GM21447 (cell line): ENCODE measurements at regions not wholly inside any gene's neighbourhood (a gene's known extent, or its start where the extent isn't known, plus 50 kb on each side); places are given as distances from the start of the nearest gene placed in this dataset.
"Not testable (repeated sequence)": the region's sequence is repeated elsewhere in the genome, so short reads cannot be mapped to it uniquely, and the experiment has no call there.

Experiments used
- ATAC-seq: cut with Tn5 transposase; IDR thresholded peaks from one replicate; pipeline ENCODE4 v1.9.1; 2021; ENCODE audit not compliant: unreplicated experiment

DNA sequence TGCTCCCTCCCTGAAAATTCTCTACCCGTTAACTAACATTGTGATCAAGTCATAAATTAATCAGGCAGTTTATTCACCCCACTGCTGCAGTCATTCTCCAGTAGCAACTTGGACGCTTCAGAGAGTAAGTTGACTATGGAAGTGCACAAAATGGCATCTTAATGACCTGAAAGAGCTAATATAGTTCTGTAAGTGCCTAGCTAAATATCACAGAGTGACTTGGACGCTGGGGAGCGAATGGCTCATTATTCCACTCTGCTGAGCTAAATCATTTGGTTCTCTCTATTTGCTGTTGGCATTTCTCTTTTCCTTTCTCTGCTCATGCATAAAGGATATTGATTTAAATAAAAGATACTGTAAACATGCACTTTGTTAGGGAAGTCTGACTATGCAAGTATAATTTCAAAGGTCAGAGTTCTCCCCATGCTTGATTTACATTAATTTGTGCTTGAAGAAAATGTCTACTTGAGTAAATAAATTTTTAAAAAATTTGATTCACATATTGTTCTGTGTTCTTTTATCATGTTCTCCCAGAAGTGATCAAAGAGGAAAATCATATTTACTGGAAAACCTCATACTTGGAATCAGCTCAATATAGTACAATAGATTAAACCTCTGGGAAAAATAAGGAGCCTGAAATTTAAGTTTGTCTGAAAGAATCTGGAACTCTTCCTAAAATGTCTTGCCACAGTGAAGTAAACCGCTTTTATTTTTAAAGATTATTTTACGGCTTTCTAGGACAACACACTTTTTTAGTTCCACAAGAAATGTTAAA lies 169.5 kb upstream of the HAPLN1 start:
- no peak for ATAC-seq

DNA sequence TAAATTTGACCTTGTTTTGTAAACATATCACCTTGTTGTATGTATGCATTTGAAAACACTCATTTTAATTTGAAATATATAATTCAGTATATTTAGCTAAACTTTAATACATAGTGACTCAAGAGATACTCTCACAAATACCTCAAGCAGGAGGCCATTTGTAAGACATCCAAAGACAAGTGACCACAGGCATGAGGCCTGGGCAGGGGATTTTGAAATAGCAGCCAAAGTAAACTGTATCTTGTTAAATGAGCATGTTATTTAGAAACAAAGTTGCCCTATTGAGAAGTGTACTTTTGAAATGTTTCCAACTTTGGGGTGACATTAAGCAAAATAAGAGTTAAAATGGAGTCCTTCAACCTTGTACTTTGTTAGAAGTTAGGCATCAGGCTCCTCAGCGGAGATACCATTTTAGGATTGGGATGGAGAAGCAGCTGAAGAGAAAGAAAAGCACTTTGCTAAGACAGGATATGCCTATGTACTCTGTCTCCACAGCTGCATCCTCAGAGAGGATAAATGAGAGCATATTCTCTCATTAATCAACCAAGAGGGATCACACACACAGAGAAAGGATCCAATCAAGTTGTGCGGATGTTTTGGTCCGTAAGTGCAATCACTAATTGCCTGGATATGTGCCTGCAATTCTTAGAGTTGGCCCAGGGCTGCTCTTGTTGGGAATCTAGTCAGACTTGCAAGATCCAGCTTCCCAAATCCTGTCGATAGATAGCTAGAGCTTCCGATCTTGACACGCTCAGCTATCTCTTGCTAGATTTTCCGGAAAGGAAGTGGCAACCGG lies 157.5 kb upstream of the HAPLN1 start:
- no peak for ATAC-seq

DNA sequence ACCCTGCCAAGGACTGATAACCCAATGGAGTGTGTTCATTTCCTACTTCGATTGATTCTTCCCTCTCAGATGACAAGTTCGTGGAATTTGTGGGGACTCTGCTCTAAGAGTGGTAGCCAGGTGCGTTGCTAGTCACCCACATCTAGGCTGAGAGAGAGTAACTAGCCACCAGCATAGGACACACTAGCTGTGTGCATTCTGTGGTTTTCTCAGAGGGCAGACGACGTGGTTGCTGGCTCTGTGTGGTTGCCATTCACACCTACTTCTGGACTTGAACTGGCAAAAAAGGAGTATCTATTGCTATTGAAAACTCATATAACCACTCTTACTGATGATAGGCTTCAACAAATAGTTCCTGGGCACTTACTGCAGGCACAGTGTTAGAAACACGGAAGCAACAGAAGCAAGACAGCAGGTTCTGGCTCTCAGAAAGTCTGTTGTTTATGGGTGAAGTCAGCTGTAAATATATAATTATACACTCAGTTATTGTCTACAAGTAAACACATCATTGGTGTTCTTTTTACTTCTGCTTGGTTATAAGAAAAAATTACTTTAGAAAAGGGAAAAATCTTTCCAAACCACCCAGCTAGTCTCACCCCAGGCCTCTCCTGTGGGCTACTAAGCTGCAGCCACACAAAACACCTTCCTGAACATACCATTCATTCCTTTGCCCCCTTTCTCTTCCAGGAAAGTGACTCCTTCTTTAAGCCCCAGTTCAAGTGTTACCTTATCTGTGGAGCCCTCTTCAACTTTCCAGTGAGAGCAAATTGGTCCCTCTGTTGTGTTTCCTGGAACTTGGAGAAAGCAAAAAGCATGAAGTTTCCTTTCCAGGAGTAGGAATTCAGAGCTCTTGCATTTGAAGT lies 151.1 kb upstream of the HAPLN1 start:
- ATAC-seq = no peak

DNA sequence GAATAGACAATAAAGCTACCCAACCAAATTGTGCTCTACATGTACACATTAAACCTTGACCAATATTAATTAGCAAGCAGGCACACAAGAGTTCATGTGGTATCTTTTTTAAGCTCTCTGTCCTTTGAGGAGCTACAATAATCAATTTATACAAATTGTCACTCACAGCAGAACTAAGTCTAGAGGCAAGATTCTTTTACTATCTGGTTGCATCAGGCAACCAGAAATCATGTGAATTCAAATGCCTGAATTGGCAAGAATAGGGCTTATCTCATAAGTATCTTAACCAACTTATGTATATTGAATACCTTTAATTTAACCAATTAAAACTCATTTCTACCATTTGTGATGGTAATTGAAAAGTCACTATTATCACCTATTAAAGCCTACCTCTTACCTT lies 145.5 kb upstream of the HAPLN1 start:
- no peak for ATAC-seq

DNA sequence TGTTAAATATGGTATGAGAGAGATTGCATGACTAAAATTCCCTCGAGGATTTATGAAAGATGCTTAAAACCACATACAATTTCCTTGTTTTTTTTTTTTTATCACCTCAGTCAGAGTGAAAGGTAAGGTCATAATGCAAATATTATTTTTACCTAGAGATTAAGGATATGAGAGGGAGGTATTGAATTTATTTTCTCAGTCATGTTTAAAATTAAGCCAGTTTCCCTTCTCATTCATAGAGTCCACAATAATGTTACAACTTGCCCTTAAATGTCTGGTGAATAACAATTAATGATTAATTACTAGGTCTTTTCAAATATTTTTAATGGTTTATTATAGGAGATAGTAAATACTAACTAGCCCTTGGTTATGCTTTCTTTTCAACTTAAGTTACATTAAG lies 144.9 kb upstream of the HAPLN1 start:
- no peak for ATAC-seq

DNA sequence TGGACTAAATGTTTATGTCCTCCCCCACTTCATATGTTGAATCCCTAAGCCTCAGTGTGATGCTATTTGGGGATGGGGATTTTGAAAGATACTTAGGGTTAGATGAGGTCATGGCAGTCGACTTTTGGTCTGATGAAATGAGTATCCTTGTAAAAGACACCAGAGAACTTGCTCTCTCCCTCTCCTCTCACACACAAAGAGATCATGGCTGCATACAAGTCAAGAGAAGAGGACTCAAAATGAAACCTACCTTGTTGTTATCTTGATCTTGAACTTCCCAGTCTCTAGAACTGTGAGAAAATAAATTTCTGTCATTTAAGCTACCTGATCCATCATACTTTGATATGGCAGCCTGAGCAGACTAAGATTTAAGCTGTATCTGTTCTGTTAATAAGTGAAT lies 144.0 kb upstream of the HAPLN1 start:
- no peak for ATAC-seq

DNA sequence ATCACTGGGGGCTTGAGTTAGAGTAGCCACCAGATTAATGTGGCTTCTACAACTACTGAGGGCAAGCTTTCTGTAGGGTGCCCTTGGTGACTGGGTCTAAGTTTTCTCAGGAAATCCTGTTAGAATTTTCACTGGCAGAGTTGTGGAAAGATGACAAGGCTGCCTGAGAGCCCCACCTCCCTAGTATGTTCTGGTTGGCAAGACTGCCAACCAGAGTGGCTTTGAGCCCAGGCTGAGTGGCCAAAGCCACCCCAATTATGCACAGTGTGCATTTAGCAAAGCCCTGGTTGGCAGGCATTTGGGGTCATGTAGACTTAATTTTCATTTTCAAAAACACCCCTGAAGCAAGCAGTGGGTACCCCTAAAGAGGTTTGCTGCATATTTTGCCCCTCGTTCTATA lies 136.7 kb upstream of the HAPLN1 start:
- no peak for ATAC-seq

DNA sequence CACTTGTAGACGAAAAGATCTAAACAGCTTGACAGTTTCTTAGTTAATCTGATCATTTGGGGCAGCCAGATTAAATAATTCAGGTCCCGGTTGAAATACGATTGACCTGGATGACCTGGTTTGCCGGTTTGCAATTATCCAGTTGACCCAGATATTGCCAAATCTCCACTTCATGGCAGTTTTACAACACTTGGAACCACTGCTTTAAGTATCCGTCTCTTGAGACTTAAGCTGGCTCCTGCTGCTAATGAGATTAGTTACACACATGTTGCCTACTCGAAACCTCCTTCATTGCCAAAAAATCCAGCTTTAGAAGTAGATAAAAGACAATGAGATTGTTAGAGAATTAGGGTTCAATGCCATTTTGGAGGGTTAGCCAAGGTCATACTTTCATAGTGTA lies 136.2 kb upstream of the HAPLN1 start:
- no peak for ATAC-seq

DNA sequence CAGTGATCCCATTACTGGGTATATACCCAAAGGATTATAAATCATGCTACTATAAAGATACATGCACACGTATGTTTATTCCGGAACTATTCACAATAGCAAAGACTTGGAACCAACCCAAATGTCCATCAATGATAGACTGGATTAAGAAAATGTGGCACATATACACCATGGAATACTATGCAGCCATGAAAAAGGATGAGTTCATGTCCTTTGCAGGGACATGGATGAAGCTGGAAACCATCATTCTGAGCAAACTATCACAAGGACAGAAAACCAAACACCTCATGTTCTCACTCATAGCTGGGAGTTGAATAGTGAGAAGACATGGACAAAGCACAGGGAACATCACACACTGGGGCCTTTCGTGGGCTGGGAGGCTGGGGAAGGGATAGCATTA lies 129.8 kb upstream of the HAPLN1 start:
- ATAC-seq = not testable (repeated sequence)

DNA sequence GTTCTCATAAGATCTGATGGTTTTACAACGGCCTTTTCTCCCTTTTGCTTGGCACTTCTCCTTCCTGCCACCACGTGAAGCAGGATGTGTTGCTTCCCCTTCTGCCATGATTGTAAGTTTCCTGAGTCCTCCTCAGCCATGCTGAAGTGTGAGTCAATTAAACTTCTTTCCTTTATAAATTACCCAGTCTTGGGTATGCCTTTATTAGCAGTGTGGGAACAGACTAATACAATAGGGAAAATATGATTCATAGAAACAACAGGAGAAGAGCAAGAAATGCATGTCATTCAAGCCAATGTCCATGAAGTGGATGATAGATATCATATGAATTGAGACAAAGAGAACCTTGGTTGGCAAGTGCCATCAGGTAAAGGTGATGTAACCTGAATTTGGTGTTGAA lies 128.3 kb upstream of the HAPLN1 start:
- no peak for ATAC-seq

DNA sequence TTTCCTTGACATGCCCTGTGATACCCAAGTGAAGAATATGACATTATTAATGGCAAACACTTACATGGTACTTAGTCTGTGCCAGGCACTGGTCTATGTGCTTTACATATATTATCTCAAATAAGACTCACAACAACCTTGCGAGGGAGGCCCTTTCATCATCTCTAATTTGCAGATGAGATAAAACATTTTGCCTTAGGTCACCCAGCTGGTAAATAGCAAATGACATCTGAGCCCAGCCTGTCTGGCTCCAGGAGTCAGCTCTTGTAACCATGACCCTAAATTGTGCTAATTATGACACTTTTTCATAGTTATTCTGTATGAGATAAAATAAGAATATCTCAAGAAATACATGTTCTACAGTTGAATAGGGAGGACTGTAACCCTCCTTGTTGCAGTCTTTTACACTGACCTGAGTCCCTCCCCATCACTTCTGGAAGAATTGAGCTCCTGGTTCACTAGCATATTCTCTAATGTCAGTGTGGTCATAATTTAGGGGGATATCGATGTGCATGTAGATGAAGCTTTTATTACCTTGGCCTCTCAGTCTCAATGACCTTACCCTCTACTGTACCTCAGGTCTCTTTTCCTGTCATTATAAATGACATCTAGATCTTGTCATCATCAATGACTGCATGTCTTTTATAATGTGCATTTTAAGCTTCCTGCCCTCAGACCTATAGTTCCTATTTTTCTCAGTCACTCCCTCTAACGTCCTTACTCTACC lies 126.1 kb upstream of the HAPLN1 start:
- ATAC-seq = no peak

DNA sequence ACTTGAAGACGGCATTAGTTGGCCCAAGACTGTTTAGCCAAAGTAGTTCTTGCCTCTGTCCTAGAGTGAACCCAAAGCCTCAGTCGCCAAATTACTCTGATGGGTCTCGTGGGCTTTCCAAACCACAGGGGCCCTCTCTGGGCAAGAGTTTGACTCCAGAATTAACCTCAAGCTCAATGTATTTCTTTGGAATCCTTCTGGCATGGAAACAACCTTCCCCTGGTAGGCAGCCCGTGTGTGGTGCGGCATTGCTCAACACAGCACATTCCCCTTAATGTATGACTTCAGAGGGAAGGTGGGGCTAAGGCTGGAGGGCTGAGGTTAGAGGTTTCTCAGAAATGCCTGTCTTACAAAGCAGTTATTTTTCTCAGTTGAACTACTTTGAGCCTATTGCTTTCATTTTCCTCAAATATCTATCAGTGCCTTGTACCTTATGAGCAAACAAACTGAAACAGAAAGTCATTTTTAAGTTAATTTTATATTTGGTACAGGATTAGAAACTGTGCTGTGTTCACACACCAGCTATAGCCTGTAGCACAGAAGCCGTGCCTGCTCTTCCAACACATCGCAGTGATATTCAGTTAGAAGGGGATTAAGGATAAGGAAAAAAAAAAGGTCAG lies 123.9 kb upstream of the HAPLN1 start:
- ATAC-seq = peak; percentile 95

DNA sequence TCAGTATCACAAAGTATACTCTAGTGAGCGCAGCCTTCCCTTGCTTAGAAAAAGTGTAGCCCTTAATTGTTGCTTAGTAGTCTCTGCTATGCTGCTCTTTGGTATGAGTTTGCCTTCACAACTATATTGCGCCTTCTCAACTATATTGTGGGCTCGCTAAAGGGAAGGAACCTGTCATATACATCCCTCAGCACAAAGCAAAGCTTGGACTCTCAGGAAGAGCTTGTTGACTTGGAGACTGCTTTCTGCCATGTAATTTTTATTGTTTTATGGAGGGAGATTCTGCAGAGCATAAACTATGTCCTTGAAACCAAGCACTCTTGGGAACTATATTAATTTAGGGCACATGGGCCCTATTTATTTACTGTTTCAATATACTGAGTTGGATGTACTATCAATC lies 119.1 kb upstream of the HAPLN1 start:
- ATAC-seq = no peak

DNA sequence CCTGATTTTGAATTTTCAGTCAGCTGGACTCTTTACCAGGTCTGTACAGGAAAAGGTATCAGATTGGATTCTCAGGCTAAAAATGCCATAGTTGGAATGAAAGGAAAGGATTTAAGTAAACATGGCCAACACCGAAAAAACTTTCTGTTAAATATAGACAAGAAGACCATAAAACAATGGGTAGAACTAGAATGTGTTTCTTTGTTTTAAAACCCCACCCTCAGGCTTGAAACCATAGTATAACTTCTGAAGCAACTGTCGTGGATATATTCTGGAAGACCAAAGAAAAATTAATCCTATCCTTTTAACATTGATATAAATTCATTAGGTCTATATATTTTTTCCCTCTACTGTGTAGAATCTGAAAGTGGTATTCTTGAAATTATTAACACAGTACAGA lies 118.6 kb upstream of the HAPLN1 start:
- no peak for ATAC-seq

DNA sequence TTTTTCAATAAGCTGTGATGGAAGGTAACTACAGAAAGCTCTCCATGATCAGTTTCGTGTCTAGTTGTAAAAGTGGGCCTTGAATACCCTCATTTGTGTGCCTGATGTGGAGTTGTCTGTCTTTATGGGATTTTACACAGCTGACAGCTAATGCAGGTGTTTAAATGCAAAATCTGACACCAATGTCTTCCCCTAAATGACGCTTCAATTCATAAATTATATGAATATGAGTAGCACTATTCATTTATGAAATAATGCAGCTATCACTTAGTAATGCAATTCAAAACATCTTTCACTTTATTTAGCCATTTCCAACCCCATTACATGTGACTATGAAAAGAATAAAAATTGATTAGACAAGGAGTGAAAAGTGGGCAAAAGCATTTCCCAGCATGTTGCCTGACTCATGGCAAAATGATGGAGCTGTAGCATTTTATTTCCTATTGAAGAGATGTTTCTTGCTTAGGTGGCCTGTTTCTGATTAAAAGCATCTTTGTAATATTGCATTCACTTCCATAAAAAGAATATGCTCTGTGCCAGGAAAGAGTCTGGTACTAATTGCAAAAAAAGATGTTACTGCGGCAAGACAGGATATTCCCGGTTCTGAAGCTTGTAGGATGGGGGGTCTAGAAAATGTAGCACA lies 116.7 kb upstream of the HAPLN1 start:
- no peak for ATAC-seq

DNA sequence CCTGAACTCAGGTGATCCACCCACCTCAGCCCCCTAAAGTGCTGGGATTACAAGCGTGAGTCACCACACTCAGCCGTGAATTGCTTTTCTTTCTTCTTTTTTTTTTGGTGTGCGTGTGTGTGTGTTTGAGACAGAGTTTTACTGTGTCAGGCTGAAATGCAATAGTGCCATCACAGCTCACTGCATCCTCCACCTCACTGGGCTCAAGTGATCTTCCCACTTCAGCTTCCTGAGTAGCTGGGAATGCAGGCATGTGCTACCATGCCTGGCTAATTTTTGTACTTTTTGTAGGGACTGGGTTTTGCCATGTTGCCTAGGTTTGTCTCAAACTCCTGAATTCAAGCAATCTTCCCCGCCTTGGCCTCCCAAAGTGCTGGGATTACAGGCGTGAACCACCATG lies 113.7 kb upstream of the HAPLN1 start:
- ATAC-seq = no peak

DNA sequence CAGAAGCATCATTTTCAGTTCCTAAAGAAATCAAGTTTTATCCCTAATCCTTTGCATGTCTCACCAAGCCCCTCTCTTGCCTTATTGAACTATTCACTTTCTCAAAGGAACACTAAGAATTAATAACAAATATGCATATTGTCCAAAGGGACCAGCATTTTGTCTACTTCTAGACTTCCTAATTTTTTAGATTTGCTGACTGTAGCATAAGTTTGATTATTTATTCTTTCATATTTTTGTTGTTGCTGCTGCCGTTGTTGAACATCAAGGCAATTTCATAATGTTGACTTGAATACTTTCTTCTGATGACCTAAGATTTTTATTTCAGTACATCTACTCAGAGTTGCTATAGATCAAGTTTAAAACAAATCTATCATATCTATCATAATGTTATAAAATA lies 111.2 kb upstream of the HAPLN1 start:
- ATAC-seq = no peak

DNA sequence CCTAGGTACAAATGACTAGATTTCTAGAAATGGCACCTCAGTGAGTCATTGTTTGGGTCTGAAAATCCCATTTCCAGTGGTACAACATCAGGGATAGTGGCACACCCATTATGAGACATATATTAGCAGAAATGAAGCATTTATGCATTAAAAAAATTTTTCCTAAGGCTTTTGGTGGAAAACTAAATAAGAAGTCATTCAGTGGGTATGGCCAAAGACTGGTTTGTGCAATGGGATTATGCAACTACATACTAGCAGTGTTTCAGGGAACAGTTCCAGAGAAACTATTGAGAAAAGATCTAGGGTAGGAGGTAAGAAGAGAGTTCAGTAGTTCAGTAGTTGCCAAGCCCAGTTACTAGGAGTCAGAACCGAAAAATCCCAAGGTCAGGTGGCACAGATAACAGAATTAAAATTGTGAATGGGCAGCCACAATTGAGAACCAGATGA lies 106.5 kb upstream of the HAPLN1 start:
- no peak for ATAC-seq

DNA sequence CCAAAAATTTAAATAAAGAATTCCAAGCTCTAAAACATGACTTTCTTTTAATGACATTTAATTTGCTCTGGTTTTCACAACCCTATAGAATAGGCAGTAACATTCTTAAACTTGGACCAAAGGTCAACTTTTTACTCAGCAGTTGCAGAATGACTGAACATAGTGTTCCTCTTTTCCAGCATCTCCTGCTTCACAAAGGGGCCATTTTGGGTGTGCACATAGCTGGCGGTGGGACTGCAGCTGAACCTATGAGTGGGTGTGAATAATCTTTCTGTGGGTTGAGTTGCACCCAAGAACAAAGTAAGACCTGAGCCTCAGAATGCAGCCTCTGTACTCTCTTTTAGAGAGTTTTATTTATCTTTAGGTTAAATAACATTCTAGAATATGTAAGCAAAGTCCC lies 96.9 kb upstream of the HAPLN1 start:
- ATAC-seq = no peak

DNA sequence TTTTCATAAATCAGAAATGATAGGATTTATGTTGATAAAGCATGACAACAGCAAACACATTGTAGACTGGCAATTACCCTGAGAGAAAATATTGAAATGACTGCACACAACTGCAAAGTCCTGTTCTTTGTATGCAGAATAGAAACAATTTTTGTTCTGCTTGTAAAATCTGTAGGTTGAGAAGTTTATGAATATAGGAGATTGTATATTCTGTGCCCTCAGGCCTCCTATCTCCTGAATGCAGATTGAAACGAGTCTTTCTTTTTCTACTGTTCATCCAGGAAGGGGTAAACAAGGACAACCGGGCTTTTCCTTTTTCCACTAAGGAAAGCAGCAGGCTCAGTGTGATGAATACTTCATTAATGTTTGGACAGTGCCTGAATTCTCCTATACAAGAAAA lies 95.0 kb upstream of the HAPLN1 start:
- no peak for ATAC-seq
